LNCAP (cell line): ENCODE measurements at regions not wholly inside any gene's neighbourhood (a gene's known extent, or its start where the extent isn't known, plus 50 kb on each side); places are given as distances from the start of the nearest gene placed in this dataset.

Source experiments
- TF ChIP-seq, protein P1 (sequence below): fragments of 450-650 bp; IDR thresholded peaks from 2 replicates; pipeline ENCODE4 v1.5.1; 2017; ENCODE audit warnings: mild to moderate bottlenecking

DNA sequence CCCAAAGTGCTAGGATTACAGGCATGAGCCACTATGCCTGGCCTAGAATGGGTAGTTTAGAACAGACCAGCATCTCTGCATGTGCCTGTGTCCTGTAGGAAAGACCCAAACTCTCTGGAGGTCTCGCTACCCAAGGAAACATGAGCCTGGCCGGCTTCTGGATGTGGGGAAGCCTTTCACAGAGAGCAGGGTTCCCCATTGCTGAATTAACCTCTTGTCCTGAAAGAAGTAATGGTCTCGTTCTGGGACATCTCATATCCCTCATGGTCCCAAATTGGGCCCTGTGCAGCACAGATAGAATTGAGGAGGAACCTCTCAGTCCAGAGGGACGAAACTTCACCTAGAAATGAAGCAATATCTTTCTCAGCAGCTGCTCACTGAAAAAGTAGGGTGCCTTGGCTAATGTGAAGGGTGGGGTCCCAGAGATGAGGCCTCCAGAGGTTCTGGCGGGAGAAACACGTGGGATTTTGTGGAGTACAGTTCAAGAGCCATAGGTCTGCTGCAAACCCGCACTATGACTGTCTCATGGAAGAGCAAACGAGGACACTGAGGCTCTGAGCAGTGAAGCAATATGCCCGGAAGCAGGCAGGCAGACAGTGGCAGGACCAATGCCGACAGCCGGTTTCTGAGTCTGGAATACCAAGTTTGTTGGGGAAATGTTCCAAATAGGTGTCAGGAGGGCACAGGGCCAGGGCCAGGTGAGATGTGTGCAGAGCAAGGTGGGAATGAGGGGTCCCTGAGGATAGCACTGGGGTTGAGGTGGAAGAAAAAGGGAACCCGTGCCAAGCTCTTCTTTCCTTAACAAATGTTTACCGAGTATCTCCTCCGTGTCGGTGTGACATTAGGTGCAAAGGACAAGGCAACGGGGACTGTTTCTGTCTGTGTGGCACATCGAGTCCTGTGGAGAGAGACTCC is 121.0 kb upstream of the TWIST2 start:
- TF ChIP-seq, protein P1, sequence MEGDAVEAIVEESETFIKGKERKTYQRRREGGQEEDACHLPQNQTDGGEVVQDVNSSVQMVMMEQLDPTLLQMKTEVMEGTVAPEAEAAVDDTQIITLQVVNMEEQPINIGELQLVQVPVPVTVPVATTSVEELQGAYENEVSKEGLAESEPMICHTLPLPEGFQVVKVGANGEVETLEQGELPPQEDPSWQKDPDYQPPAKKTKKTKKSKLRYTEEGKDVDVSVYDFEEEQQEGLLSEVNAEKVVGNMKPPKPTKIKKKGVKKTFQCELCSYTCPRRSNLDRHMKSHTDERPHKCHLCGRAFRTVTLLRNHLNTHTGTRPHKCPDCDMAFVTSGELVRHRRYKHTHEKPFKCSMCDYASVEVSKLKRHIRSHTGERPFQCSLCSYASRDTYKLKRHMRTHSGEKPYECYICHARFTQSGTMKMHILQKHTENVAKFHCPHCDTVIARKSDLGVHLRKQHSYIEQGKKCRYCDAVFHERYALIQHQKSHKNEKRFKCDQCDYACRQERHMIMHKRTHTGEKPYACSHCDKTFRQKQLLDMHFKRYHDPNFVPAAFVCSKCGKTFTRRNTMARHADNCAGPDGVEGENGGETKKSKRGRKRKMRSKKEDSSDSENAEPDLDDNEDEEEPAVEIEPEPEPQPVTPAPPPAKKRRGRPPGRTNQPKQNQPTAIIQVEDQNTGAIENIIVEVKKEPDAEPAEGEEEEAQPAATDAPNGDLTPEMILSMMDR, result no peak

DNA sequence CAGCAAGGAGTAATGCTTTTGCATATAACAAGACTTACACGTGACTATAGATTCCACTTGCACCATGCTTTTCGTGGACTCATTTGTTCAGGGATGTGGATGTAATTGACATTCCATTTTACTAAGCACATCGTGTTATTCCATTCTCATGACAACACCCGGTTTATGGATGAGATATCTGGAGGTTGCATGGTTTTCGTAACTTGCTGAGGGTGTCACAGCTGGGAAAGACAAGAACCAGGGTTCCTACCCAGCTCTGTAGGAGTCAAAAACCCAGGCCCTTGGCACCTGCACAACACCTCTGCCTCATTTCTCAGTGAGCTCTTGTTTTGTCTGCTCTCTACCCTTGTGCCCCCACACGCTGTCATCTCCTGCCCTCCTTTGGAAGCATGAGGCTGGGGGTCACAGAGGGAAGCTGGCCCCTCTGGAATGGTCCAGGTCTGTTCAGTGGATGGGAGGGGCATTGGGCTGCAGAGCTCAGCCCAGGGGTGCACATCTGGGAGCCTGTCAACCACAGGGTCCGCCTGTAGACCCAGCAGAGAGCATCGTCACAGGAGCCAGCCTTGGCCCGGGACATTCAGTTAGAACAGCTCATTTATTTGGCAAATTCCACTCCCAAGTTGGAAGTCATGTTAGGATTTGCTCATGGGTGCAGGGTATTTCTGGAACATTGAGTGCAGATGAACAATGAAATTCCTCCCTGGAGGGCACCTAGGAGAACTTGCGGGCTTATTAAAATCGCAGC is 120.1 kb upstream of the TWIST2 start:
- TF ChIP-seq, protein P1, result no peak

- TF ChIP-seq, protein P1, result no peak
Measured at GRCh38 chr2:238728330-238729260, 119.3 kb upstream of the TWIST2 start.

GRCh38 chr2:238729261-238729935 is 118.5 kb upstream of the TWIST2 start:
- TF ChIP-seq, protein P1, result no peak

- TF ChIP-seq, protein P1, result no peak
Measured at GRCh38 chr2:238730001-238730669, 117.8 kb upstream of the TWIST2 start.

DNA sequence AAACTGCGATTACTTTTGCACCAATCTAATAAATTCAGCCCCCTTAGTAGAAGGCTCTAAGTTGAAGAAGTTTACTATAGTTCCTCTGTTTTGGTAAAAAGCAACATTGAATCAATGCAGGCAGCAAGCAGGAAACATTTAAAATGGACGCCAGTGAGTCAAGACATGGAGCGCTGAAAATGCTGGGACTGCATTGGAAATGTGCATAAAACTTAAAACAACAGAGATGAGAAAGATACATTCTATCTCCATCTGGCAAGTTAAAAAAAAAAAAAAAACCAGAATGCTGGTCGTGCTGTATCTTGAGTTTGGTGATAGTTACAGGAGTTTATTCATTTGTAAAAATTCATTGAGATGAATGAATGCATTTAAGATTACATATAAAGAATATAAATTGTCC is 117.0 kb upstream of the TWIST2 start:
- TF ChIP-seq, protein P1, result no peak
